ENCODE measurements at regions not wholly inside any gene's neighbourhood (a gene's known extent, or its start where the extent isn't known, plus 50 kb on each side); places are given as distances from the start of the nearest gene placed in this dataset.

DNA sequence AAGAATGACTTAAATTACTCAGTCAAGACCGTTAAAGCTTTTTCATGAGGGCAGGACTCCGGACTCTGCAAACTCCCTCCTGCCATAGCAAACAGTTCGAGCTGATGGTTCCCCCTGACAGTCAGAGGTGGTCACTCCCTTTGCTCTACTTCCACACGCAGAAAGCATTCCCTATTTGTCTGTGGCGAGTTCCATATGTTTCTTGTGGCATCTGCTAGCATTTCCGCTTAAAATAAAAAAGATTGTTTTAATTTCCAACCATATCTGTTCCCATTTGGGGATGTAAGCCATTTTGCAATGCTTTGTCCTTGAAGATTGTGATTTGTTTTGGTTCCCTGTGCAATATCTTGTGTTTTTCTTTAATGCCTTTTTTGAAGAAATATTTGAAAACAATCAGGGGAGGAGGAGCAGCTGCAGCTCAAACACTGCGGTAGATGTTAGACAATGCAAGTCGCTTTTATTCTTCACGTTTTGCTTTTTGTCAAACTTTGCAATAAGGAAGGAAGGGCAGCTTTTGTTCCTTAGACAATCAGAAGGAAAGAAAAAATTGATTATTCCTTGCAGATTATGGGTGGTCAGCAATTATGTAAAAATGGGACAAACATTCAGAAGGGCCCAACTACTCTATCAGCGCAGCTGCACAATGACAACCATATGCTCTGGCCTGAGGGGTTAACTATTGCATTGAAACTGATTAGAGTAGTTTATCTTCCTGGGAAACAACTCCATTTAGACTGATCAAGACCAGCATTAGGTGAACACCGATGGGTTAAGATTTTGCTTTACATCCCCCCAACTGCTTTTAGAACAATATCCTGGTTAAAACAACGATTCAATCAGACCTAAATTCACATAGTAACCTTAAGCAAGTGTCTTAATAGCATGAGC lies 425.8 kb upstream of the NRP1 start:
- H3K9ac ChIP-seq, result no peak overlapping the region
- no peak overlapping the region for H2AFZ ChIP-seq (ENCODE audit: low read depth)
- H3K79me2 ChIP-seq (ENCODE audit: insufficient read depth, low read depth), result no peaks in the 10 kb centered on the region
- TF ChIP-seq, protein P1, sequence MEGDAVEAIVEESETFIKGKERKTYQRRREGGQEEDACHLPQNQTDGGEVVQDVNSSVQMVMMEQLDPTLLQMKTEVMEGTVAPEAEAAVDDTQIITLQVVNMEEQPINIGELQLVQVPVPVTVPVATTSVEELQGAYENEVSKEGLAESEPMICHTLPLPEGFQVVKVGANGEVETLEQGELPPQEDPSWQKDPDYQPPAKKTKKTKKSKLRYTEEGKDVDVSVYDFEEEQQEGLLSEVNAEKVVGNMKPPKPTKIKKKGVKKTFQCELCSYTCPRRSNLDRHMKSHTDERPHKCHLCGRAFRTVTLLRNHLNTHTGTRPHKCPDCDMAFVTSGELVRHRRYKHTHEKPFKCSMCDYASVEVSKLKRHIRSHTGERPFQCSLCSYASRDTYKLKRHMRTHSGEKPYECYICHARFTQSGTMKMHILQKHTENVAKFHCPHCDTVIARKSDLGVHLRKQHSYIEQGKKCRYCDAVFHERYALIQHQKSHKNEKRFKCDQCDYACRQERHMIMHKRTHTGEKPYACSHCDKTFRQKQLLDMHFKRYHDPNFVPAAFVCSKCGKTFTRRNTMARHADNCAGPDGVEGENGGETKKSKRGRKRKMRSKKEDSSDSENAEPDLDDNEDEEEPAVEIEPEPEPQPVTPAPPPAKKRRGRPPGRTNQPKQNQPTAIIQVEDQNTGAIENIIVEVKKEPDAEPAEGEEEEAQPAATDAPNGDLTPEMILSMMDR (conservative IDR thresholded peaks at IDR 0.05; ENCODE audit: low read depth, low read length), result no peak
- H3K4me3 ChIP-seq (IDR thresholded peaks at IDR 0.05; ENCODE audit: insufficient read depth, low read depth, low read length), result no peak overlapping the region
- H3K27ac ChIP-seq, result no peak overlapping the region
- H3K4me1 ChIP-seq (ENCODE audit: low read depth, poor library complexity, severe bottlenecking), result no peaks in the 10 kb centered on the region
- no peak overlapping the region for H3K4me2 ChIP-seq
- no peaks in the 10 kb centered on the region for H3K27me3 ChIP-seq (ENCODE audit: insufficient read depth, low read depth)
- no peaks in the 10 kb centered on the region for H4K20me1 ChIP-seq (ENCODE audit: insufficient read depth)
- H3K36me3 ChIP-seq (ENCODE audit: insufficient read depth), result no peaks in the 10 kb centered on the region

DNA sequence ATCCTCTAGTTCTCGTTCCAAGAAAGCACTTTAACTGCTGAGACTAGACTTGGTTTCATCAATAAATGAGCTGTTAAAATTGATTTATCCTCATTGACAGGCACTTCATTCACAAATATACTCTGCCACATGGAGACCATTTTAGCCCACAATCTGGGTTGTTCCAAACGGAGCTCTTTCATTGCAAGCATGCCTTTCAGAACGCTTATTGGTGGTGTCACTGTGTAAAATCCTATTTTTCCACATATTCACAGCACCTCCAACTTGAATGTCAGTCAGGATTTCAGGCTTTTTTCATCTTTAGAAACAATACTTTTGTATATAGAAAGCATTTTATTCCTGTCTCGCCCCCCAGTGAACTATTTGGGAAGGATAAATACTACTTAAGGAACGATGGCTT lies 424.7 kb upstream of the NRP1 start:
- H3K27ac ChIP-seq, result no peak overlapping the region
- H3K79me2 ChIP-seq (ENCODE audit: insufficient read depth, low read depth), result no peaks in the 10 kb centered on the region
- H3K36me3 ChIP-seq (ENCODE audit: insufficient read depth), result no peaks in the 10 kb centered on the region
- no peaks in the 10 kb centered on the region for H3K27me3 ChIP-seq (ENCODE audit: insufficient read depth, low read depth)
- no peak overlapping the region for H3K4me3 ChIP-seq (IDR thresholded peaks at IDR 0.05; ENCODE audit: insufficient read depth, low read depth, low read length)
- no peaks in the 10 kb centered on the region for H3K4me1 ChIP-seq (ENCODE audit: low read depth, poor library complexity, severe bottlenecking)
- TF ChIP-seq, protein P1 (conservative IDR thresholded peaks at IDR 0.05; ENCODE audit: low read depth, low read length), result no peak
- no peak overlapping the region for H3K4me2 ChIP-seq
- H2AFZ ChIP-seq (ENCODE audit: low read depth), result no peak overlapping the region
- H4K20me1 ChIP-seq (ENCODE audit: insufficient read depth), result no peaks in the 10 kb centered on the region
- no peak overlapping the region for H3K9ac ChIP-seq

DNA sequence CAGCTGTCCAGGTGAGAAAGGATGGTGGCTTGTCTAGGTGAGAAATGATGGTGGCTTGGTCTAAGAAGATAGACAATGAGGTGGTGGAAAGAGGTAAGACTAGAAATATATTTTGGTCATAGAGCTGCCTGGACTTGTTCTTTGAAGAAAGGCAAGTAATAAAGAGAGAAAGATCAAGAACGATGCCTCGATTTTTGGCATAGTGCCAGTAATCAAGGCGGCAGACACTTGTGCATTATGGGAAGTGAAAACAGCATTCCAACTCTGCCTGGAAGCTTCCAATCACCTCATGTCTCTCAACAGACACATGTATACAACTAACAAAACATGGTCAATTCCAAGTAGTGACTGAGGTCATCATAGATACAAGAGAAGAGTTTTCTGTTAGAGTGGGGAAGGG lies 423.8 kb upstream of the NRP1 start:
- no peaks in the 10 kb centered on the region for H3K27me3 ChIP-seq (ENCODE audit: insufficient read depth, low read depth)
- TF ChIP-seq, protein P1 (conservative IDR thresholded peaks at IDR 0.05; ENCODE audit: low read depth, low read length), result no peak

DNA sequence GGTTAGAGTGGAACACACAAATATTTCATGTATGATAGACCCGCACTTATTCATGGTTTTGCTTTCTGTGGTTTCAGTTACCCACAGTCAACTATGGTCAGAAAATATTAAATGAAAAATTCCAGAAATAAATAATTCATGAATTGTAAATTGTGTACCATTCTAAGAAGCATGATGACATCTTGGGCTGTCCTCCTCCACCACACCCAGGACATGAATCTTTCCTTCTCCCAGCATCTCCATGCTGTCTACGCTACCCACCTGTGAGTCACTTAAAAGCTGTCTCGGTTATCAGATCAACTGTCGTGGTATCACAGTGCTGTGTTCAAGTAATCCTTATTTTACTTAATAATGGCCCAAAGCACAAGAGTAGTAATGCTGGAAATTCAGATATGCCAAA lies 419.6 kb upstream of the NRP1 start:
- Histone ChIP-seq H3K4me1 (ENCODE audit: low read depth, poor library complexity, severe bottlenecking) (peaks cover 13% of the 10 kb centered on the region), H3K27ac (no peak overlapping the region), H3K27me3 (ENCODE audit: insufficient read depth, low read depth) (no peaks in the 10 kb centered on the region), H3K4me3 (IDR thresholded peaks at IDR 0.05; ENCODE audit: insufficient read depth, low read depth, low read length) (no peak overlapping the region), H3K4me2 (no peak overlapping the region), H3K9ac (no peak overlapping the region), H2AFZ (ENCODE audit: low read depth) (no peak overlapping the region), H3K79me2 (ENCODE audit: insufficient read depth, low read depth) (no peaks in the 10 kb centered on the region), H3K36me3 (ENCODE audit: insufficient read depth) (no peaks in the 10 kb centered on the region), H4K20me1 (ENCODE audit: insufficient read depth) (no peaks in the 10 kb centered on the region)
- TF ChIP-seq, protein P1 (conservative IDR thresholded peaks at IDR 0.05; ENCODE audit: low read depth, low read length), result no peak

More for the DNA sequence above, 423.8 kb upstream of the NRP1 start:
- H3K9ac ChIP-seq, result no peak overlapping the region
- H4K20me1 ChIP-seq (ENCODE audit: insufficient read depth), result no peaks in the 10 kb centered on the region
- no peaks in the 10 kb centered on the region for H3K4me1 ChIP-seq (ENCODE audit: low read depth, poor library complexity, severe bottlenecking)
- H3K4me2 ChIP-seq, result no peak overlapping the region
- H3K36me3 ChIP-seq (ENCODE audit: insufficient read depth), result no peaks in the 10 kb centered on the region
- H3K4me3 ChIP-seq (IDR thresholded peaks at IDR 0.05; ENCODE audit: insufficient read depth, low read depth, low read length), result no peak overlapping the region
- H3K79me2 ChIP-seq (ENCODE audit: insufficient read depth, low read depth), result no peaks in the 10 kb centered on the region
- H3K27ac ChIP-seq, result no peak overlapping the region
- H2AFZ ChIP-seq (ENCODE audit: low read depth), result no peak overlapping the region

All from KMS-11 (cell line).